Ureter (tissue), 1 donor: ENCODE measurements at regions not wholly inside any gene's neighbourhood (a gene's known extent, or its start where the extent isn't known, plus 50 kb on each side); places are given as distances from the start of the nearest gene placed in this dataset.
"Not testable (repeated sequence)": the region's sequence is repeated elsewhere in the genome, so short reads cannot be mapped to it uniquely, and the experiment has no call there.

ENCODE experiments used
- DNase-seq: peaks from one replicate; pipeline ENCODE4 v3.0.0-alpha.2; 2020; ENCODE audit warnings: low spot score
- donor health status: DM: yes; HTN: yes; CAD: no.

GRCh38 chr6:78231002-78231401 lies 578.2 kb downstream of the MEI4 start:
- no peak for DNase-seq

GRCh38 chr6:78243519-78243918 lies 590.7 kb downstream of the MEI4 start:
- no peak for DNase-seq

GRCh38 chr6:78251931-78252330 lies 599.1 kb downstream of the MEI4 start:
- no peak for DNase-seq

GRCh38 chr6:78253618-78254017 lies 600.8 kb downstream of the MEI4 start:
- no peak for DNase-seq

GRCh38 chr6:78259935-78260334 lies 607.1 kb downstream of the MEI4 start:
- no peak for DNase-seq

- not testable (repeated sequence) for DNase-seq
These were observed 606.9 kb upstream of the IRAK1BP1 start for GRCh38 chr6:78260427-78260826.

- DNase-seq = no peak
These were observed 598.5 kb upstream of the IRAK1BP1 start for GRCh38 chr6:78268591-78269452.

GRCh38 chr6:78300885-78301284 lies 566.5 kb upstream of the IRAK1BP1 start:
- DNase-seq = no peak

- no peak for DNase-seq
These were observed 564.9 kb upstream of the IRAK1BP1 start for GRCh38 chr6:78302411-78302810.

GRCh38 chr6:78308025-78308424 lies 559.3 kb upstream of the IRAK1BP1 start:
- no peak for DNase-seq

- no peak for DNase-seq
These were observed 545.1 kb upstream of the IRAK1BP1 start for GRCh38 chr6:78322068-78322845.

GRCh38 chr6:78324213-78324612 lies 543.1 kb upstream of the IRAK1BP1 start:
- no peak for DNase-seq

- DNase-seq = no peak
These were observed 526.6 kb upstream of the IRAK1BP1 start for GRCh38 chr6:78340755-78341154.

GRCh38 chr6:78345882-78346281 lies 521.5 kb upstream of the IRAK1BP1 start:
- no peak for DNase-seq

- DNase-seq = no peak
These were observed 520.0 kb upstream of the IRAK1BP1 start for GRCh38 chr6:78347191-78347916.

GRCh38 chr6:78353040-78353439 lies 514.3 kb upstream of the IRAK1BP1 start:
- DNase-seq = no peak

- no peak for DNase-seq
These were observed 503.7 kb upstream of the IRAK1BP1 start for GRCh38 chr6:78363688-78364087.

GRCh38 chr6:78365473-78365872 lies 501.9 kb upstream of the IRAK1BP1 start:
- DNase-seq = no peak

GRCh38 chr6:78377056-78377455 lies 490.3 kb upstream of the IRAK1BP1 start:
- DNase-seq = no peak

GRCh38 chr6:78379982-78380381 lies 487.4 kb upstream of the IRAK1BP1 start:
- DNase-seq = no peak

- DNase-seq = no peak
These were observed 486.8 kb upstream of the IRAK1BP1 start for GRCh38 chr6:78380541-78380940.

- no peak for DNase-seq
These were observed 483.4 kb upstream of the IRAK1BP1 start for GRCh38 chr6:78383968-78384367.
